ENCODE measurements at regions not wholly inside any gene's neighbourhood (a gene's known extent, or its start where the extent isn't known, plus 50 kb on each side); places are given as distances from the start of the nearest gene placed in this dataset.

DNA sequence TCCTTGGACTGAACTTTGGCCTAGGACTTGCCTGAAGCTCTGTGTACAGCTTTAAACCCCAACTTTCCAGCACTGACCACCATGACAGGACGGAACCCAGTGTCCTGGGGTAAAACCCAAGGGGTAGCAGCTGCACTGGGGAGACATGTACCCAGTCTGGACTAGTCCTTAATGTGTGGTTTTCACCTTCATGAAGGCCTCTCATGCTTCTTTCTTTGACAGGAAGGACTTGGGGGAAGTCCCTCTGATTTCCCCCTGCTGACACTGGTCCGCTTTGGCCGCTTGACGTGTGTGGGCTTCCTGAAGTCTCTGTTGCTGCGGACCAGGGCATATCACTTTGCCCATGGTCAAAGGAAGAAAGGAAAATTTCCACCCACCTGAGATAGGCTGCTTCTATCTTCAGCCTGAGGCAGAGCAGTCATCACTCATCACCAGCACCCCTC is 66.3 kb upstream of the PRDX6 start:
- Histone ChIP-seq H4K91ac (ENCODE audit: low read depth, low read length, poor library complexity) (no peak overlapping the region), H3K23ac (ENCODE audit: low read depth, low read length, poor library complexity) (no peak overlapping the region), H2AK5ac (ENCODE audit: low read depth, low read length) (no peak overlapping the region), H3K4me3 (ENCODE audit: low read length in 2 of 2) (no peak overlapping the region), H2BK15ac (ENCODE audit: low read length) (no peak overlapping the region), H3K18ac (ENCODE audit: low read length) (no peak overlapping the region), H3K36me3 (replicated peaks in 1 of 2; ENCODE audit: control insufficient read depth in 2 of 2, insufficient read depth in 2 of 2, low read length in 2 of 2) (no peaks in the 10 kb centered on the region), H3K4me1 (ENCODE audit: control insufficient read depth in 2 of 2, insufficient read depth in 1 of 2, low read depth in 1 of 2, low read length in 2 of 2) (peaks cover 3% of the 10 kb centered on the region in 2 donors), H3K9ac (ENCODE audit: low read depth, low read length, poor library complexity) (no peak overlapping the region), H3K14ac (ENCODE audit: low read length) (no peak overlapping the region), H2BK120ac (ENCODE audit: low read depth, low read length) (no peak overlapping the region), H2BK5ac (ENCODE audit: low read length) (no peak overlapping the region), H2AFZ (ENCODE audit: low read length) (no peak overlapping the region), H3K27ac (replicated peaks; ENCODE audit: low read length) (no peak overlapping the region), H2BK12ac (ENCODE audit: low read length) (no peak overlapping the region), H3K27me3 (ENCODE audit: control insufficient read depth in 3 of 3, insufficient read depth in 3 of 3, low read depth in 1 of 3, low read length in 3 of 3) (no peaks in the 10 kb centered on the region), H3K9me3 (replicated peaks in 1 of 2; ENCODE audit: control insufficient read depth in 2 of 2, insufficient read depth in 1 of 2, low read depth in 1 of 2, low read length in 2 of 2) (no peaks in the 10 kb centered on the region), H4K8ac (ENCODE audit: low read depth, low read length) (no peak overlapping the region), H3K4me2 (ENCODE audit: insufficient read depth, low read length, poor library complexity, severe bottlenecking) (no peak overlapping the region), H3K4ac (ENCODE audit: low read length) (no peak overlapping the region), H3K79me1 (ENCODE audit: low read depth, low read length) (no peaks in the 10 kb centered on the region)
- WGBS, 2 donors (ENCODE audit: extremely low coverage in 2 of 2, insufficient read length in 2 of 2, insufficient replicate concordance in 1 of 2), result no CpG with 5 or more reads among the region's 5 CpGs
- no peak for DNase-seq (ENCODE audit: low spot score)

- no peaks in the 10 kb centered on the region for H3K36me3 ChIP-seq (replicated peaks in 1 of 2; ENCODE audit: control insufficient read depth in 2 of 2, insufficient read depth in 2 of 2, low read length in 2 of 2)
- no peak for DNase-seq (ENCODE audit: low spot score)
- no peak overlapping the region for H3K18ac ChIP-seq (ENCODE audit: low read length)
- H3K79me1 ChIP-seq (ENCODE audit: low read depth, low read length), result no peaks in the 10 kb centered on the region
- no peak overlapping the region for H4K8ac ChIP-seq (ENCODE audit: low read depth, low read length)
- no peak overlapping the region for H3K27ac ChIP-seq (replicated peaks; ENCODE audit: low read length)
- no peak overlapping the region for H2AK5ac ChIP-seq (ENCODE audit: low read depth, low read length)
- H3K23ac ChIP-seq (ENCODE audit: low read depth, low read length, poor library complexity), result no peak overlapping the region
- no peak overlapping the region for H4K91ac ChIP-seq (ENCODE audit: low read depth, low read length, poor library complexity)
- no peak overlapping the region for H3K4me2 ChIP-seq (ENCODE audit: insufficient read depth, low read length, poor library complexity, severe bottlenecking)
- H3K9me3 ChIP-seq (replicated peaks in 1 of 2; ENCODE audit: control insufficient read depth in 2 of 2, insufficient read depth in 1 of 2, low read depth in 1 of 2, low read length in 2 of 2), result no peaks in the 10 kb centered on the region
- no peak overlapping the region for H3K14ac ChIP-seq (ENCODE audit: low read length)
- no CpG with 5 or more reads among the region's 17 CpGs for WGBS, 2 donors (ENCODE audit: extremely low coverage in 2 of 2, insufficient read length in 2 of 2, insufficient replicate concordance in 1 of 2)
- no peak overlapping the region for H2AFZ ChIP-seq (ENCODE audit: low read length)
- H3K4me3 ChIP-seq (ENCODE audit: low read length in 2 of 2), result no peak overlapping the region
- H3K27me3 ChIP-seq (ENCODE audit: control insufficient read depth in 3 of 3, insufficient read depth in 3 of 3, low read depth in 1 of 3, low read length in 3 of 3), result no peaks in the 10 kb centered on the region
- no peak overlapping the region for H2BK5ac ChIP-seq (ENCODE audit: low read length)
- no peak overlapping the region for H2BK120ac ChIP-seq (ENCODE audit: low read depth, low read length)
- peaks cover 2 to 3% of the 10 kb centered on the region in 2 donors for H3K4me1 ChIP-seq (ENCODE audit: control insufficient read depth in 2 of 2, insufficient read depth in 1 of 2, low read depth in 1 of 2, low read length in 2 of 2)
- no peak overlapping the region for H3K4ac ChIP-seq (ENCODE audit: low read length)
- H2BK15ac ChIP-seq (ENCODE audit: low read length), result no peak overlapping the region
- H3K9ac ChIP-seq (ENCODE audit: low read depth, low read length, poor library complexity), result no peak overlapping the region
- no peak overlapping the region for H2BK12ac ChIP-seq (ENCODE audit: low read length)
Observed at GRCh38 chr1:173411835-173412742, 65.0 kb upstream of the PRDX6 start.

DNA sequence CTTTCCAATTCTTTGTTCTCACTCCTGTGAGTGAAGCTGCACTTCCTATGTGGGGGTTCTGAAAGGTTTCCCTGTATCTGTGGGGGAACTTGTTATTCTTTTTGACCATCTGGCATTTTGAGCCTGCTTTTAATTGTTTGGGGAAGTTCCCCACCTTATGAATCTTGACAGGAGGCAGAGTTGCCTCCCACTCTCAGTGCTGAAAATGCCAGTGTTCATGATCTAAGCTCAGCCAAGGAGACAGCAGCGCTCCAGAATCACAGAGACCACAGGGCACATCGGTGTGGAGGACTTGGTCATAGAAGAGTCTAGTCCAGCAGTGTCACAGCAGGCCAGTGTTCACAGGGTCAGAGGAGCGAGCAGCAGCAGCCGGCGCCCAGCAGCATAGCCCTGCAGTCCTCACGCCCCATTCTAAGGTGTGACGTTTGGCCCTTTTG is 63.8 kb upstream of the PRDX6 start:
- Histone ChIP-seq H2AFZ (ENCODE audit: low read length) (no peak overlapping the region), H2BK5ac (ENCODE audit: low read length) (no peak overlapping the region), H3K36me3 (replicated peaks in 1 of 2; ENCODE audit: control insufficient read depth in 2 of 2, insufficient read depth in 2 of 2, low read length in 2 of 2) (no peaks in the 10 kb centered on the region), H3K4me3 (ENCODE audit: low read length in 2 of 2) (no peak overlapping the region), H2BK120ac (ENCODE audit: low read depth, low read length) (no peak overlapping the region), H3K27ac (replicated peaks; ENCODE audit: low read length) (no peak overlapping the region), H3K4ac (ENCODE audit: low read length) (no peak overlapping the region), H2BK15ac (ENCODE audit: low read length) (no peak overlapping the region), H4K8ac (ENCODE audit: low read depth, low read length) (no peak overlapping the region), H2BK12ac (ENCODE audit: low read length) (no peak overlapping the region), H3K9me3 (replicated peaks in 1 of 2; ENCODE audit: control insufficient read depth in 2 of 2, insufficient read depth in 1 of 2, low read depth in 1 of 2, low read length in 2 of 2) (no peaks in the 10 kb centered on the region), H4K91ac (ENCODE audit: low read depth, low read length, poor library complexity) (no peak overlapping the region), H3K9ac (ENCODE audit: low read depth, low read length, poor library complexity) (no peak overlapping the region), H3K79me1 (ENCODE audit: low read depth, low read length) (no peaks in the 10 kb centered on the region), H2AK5ac (ENCODE audit: low read depth, low read length) (no peak overlapping the region), H3K14ac (ENCODE audit: low read length) (no peak overlapping the region), H3K23ac (ENCODE audit: low read depth, low read length, poor library complexity) (no peak overlapping the region), H3K27me3 (ENCODE audit: control insufficient read depth in 3 of 3, insufficient read depth in 3 of 3, low read depth in 1 of 3, low read length in 3 of 3) (no peaks in the 10 kb centered on the region), H3K4me2 (ENCODE audit: insufficient read depth, low read length, poor library complexity, severe bottlenecking) (no peak overlapping the region), H3K18ac (ENCODE audit: low read length) (no peak overlapping the region), H3K4me1 (ENCODE audit: control insufficient read depth in 2 of 2, insufficient read depth in 1 of 2, low read depth in 1 of 2, low read length in 2 of 2) (peaks cover 2 to 3% of the 10 kb centered on the region in 2 donors)
- no peak for DNase-seq (ENCODE audit: low spot score)
- WGBS, 2 donors (ENCODE audit: extremely low coverage in 2 of 2, insufficient read length in 2 of 2, insufficient replicate concordance in 1 of 2), result no CpG with 5 or more reads among the region's 7 CpGs

DNA sequence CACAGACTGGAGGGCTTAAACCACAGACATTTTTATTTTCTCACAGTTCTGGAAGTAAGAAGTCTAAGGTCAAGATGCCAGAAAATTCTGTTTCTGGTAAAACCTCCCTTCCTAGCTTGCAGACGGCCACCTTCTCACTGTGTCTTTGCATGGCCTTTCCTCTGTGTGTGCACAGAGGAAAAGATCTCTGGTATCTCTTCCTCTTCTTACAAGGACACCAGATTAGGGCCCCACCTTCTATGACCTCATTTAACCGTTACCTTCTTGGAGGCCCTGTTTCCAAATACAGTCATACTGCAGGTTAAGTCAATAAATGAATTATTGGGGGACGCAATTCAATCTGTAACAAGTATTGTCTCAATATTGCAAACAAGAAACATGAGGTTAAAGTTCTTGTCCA is 63.0 kb upstream of the PRDX6 start:
- Histone ChIP-seq H2BK5ac (ENCODE audit: low read length) (no peak overlapping the region), H3K27me3 (ENCODE audit: control insufficient read depth in 3 of 3, insufficient read depth in 3 of 3, low read depth in 1 of 3, low read length in 3 of 3) (no peaks in the 10 kb centered on the region), H3K79me1 (ENCODE audit: low read depth, low read length) (no peaks in the 10 kb centered on the region), H2BK120ac (ENCODE audit: low read depth, low read length) (no peak overlapping the region), H2AK5ac (ENCODE audit: low read depth, low read length) (no peak overlapping the region), H3K9me3 (replicated peaks in 1 of 2; ENCODE audit: control insufficient read depth in 2 of 2, insufficient read depth in 1 of 2, low read depth in 1 of 2, low read length in 2 of 2) (no peaks in the 10 kb centered on the region), H3K14ac (ENCODE audit: low read length) (no peak overlapping the region), H3K9ac (ENCODE audit: low read depth, low read length, poor library complexity) (no peak overlapping the region), H3K36me3 (replicated peaks in 1 of 2; ENCODE audit: control insufficient read depth in 2 of 2, insufficient read depth in 2 of 2, low read length in 2 of 2) (no peaks in the 10 kb centered on the region), H4K8ac (ENCODE audit: low read depth, low read length) (no peak overlapping the region), H3K4me2 (ENCODE audit: insufficient read depth, low read length, poor library complexity, severe bottlenecking) (no peak overlapping the region), H2BK12ac (ENCODE audit: low read length) (no peak overlapping the region), H3K4ac (ENCODE audit: low read length) (no peak overlapping the region), H3K4me3 (ENCODE audit: low read length in 2 of 2) (no peak overlapping the region), H3K23ac (ENCODE audit: low read depth, low read length, poor library complexity) (no peak overlapping the region), H4K91ac (ENCODE audit: low read depth, low read length, poor library complexity) (no peak overlapping the region), H2BK15ac (ENCODE audit: low read length) (no peak overlapping the region), H3K18ac (ENCODE audit: low read length) (no peak overlapping the region), H2AFZ (ENCODE audit: low read length) (no peak overlapping the region), H3K27ac (replicated peaks; ENCODE audit: low read length) (no peak overlapping the region), H3K4me1 (ENCODE audit: control insufficient read depth in 2 of 2, insufficient read depth in 1 of 2, low read depth in 1 of 2, low read length in 2 of 2) (peaks cover 2 to 3% of the 10 kb centered on the region in 2 donors)
- WGBS, 2 donors (ENCODE audit: extremely low coverage in 2 of 2, insufficient read length in 2 of 2, insufficient replicate concordance in 1 of 2), result no CpG with 5 or more reads among the region's 3 CpGs
- DNase-seq (ENCODE audit: low spot score), result no peak

Measured in neuronal stem cell (in vitro differentiated cells).